ENCODE measurements at regions not wholly inside any gene's neighbourhood (a gene's known extent, or its start where the extent isn't known, plus 50 kb on each side); places are given as distances from the start of the nearest gene placed in this dataset.

- POLR2A ChIA-PET: no interaction called here
Measured at GRCh38 chr5:163619273-163619934, 114.0 kb downstream of the MAT2B start.

GRCh38 chr5:163619951-163620350, 114.5 kb downstream of the MAT2B start:
- TF ChIP-seq CTCF (IDR thresholded peaks at IDR 0.05; ENCODE audit: control extremely low read depth, extremely low read depth, low read depth, missing control alignments): no peak
- ChIA-PET CTCF (no interaction called here), POLR2A (no interaction called here)
- no peak for DNase-seq (ENCODE audit: extremely low spot score)

More at GRCh38 chr5:163619273-163619934, 114.0 kb downstream of the MAT2B start:
- TF ChIP-seq CTCF (IDR thresholded peaks at IDR 0.05; ENCODE audit: control extremely low read depth, extremely low read depth, low read depth, missing control alignments): no peak
- CTCF ChIA-PET: no interaction called here
- DNase-seq (ENCODE audit: extremely low spot score): no peak

- no peak for DNase-seq (ENCODE audit: extremely low spot score)
- CTCF ChIA-PET: interaction anchor here (1.1 to 1.4 kb wide), 2 partner anchors 10 to 14 kb away, joined by 3 read pairs; no protein-coding TSS in a partner anchor
- no peak for TF ChIP-seq CTCF (IDR thresholded peaks at IDR 0.05; ENCODE audit: control extremely low read depth, extremely low read depth, low read depth, missing control alignments)
- POLR2A ChIA-PET: no interaction called here
Measured at GRCh38 chr5:163622799-163623198, 117.4 kb downstream of the MAT2B start.

GRCh38 chr5:163623524-163623923, 118.1 kb downstream of the MAT2B start:
- CTCF ChIA-PET: interaction anchor here (1.1 to 1.4 kb wide), 2 partner anchors 11 to 13 kb away, joined by 3 read pairs; no protein-coding TSS in a partner anchor
- no peak for DNase-seq (ENCODE audit: extremely low spot score)
- POLR2A ChIA-PET: no interaction called here
- no peak for TF ChIP-seq CTCF (IDR thresholded peaks at IDR 0.05; ENCODE audit: control extremely low read depth, extremely low read depth, low read depth, missing control alignments)

GRCh38 chr5:163623986-163624385, 118.6 kb downstream of the MAT2B start:
- ChIA-PET CTCF (interaction anchor here (1.3 kb wide), 1 partner anchor 18 kb away, joined by 3 read pairs; no protein-coding TSS in a partner anchor), POLR2A (no interaction called here)
- TF ChIP-seq CTCF (IDR thresholded peaks at IDR 0.05; ENCODE audit: control extremely low read depth, extremely low read depth, low read depth, missing control alignments): no peak
- DNase-seq (ENCODE audit: extremely low spot score): no peak

- TF ChIP-seq CTCF (IDR thresholded peaks at IDR 0.05; ENCODE audit: control extremely low read depth, extremely low read depth, low read depth, missing control alignments): no peak
- ChIA-PET POLR2A (no interaction called here), CTCF (interaction anchor here (1.3 kb wide), 1 partner anchor 18 kb away, joined by 3 read pairs; no protein-coding TSS in a partner anchor)
- no peak for DNase-seq (ENCODE audit: extremely low spot score)
Measured at GRCh38 chr5:163624431-163624830, 119.0 kb downstream of the MAT2B start.

All from GM10248 (cell line).